Tibial nerve (tissue), 3 donors: ENCODE measurements at regions not wholly inside any gene's neighbourhood (a gene's known extent, or its start where the extent isn't known, plus 50 kb on each side); places are given as distances from the start of the nearest gene placed in this dataset.

Experiments used
- POLR2A ChIP-seq, 2 donors: fragments of 450-650 bp; IDR thresholded peaks; one replicate each; pipeline ENCODE4 v1.6.1; 2017; ENCODE audit warnings: antibody characterized with exemption in 2 of 2, mild to moderate bottlenecking in 2 of 2, moderate library complexity in 2 of 2
- TF ChIP-seq, protein P1 (sequence below), 5 experiments: fragments of 200-600 bp in 3 of 5; fragments of 450-650 bp in 2 of 5; sonication (generic) in 3 of 5; IDR thresholded peaks; one replicate each; pipeline ENCODE4 v1.5.1; 2016 to 2019; ENCODE audit warnings: antibody characterized with exemption in 5 of 5, mild to moderate bottlenecking in 3 of 5, moderate library complexity in 2 of 5

DNA sequence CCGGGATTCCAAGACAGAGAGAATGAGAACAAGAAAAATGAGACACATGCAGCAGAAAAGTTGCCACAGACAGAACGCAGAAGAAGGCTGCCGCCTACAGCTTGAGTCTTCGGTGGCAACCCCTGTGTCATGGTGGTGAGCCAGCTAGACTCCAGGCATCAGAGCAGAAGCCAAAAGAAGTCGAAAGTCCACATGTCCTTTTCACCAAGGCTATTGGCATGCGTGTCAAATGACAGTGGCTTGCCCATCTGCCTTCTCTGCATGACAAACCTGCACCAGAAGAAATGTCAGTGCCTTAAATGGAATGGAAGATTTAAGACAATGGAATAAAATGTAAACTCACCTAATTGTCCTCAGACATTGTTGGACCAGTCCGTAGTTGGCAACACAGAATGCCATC, 93.9 kb upstream of the NPSR1 start:
- TF ChIP-seq, protein P1, sequence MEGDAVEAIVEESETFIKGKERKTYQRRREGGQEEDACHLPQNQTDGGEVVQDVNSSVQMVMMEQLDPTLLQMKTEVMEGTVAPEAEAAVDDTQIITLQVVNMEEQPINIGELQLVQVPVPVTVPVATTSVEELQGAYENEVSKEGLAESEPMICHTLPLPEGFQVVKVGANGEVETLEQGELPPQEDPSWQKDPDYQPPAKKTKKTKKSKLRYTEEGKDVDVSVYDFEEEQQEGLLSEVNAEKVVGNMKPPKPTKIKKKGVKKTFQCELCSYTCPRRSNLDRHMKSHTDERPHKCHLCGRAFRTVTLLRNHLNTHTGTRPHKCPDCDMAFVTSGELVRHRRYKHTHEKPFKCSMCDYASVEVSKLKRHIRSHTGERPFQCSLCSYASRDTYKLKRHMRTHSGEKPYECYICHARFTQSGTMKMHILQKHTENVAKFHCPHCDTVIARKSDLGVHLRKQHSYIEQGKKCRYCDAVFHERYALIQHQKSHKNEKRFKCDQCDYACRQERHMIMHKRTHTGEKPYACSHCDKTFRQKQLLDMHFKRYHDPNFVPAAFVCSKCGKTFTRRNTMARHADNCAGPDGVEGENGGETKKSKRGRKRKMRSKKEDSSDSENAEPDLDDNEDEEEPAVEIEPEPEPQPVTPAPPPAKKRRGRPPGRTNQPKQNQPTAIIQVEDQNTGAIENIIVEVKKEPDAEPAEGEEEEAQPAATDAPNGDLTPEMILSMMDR (IDR thresholded peaks at IDR 0.05), result no peak
- no peak for TF ChIP-seq POLR2A (IDR thresholded peaks at IDR 0.05)
